ENCODE measurements at regions not wholly inside any gene's neighbourhood (a gene's known extent, or its start where the extent isn't known, plus 50 kb on each side); places are given as distances from the start of the nearest gene placed in this dataset.

- Histone ChIP-seq H3K27ac (no peak overlapping the region), H3K4me1 (no peaks in the 10 kb centered on the region), H3K9me3 (no peaks in the 10 kb centered on the region), H3K36me3 (no peaks in the 10 kb centered on the region), H3K4me3 (no peak overlapping the region), H3K27me3 (no peaks in the 10 kb centered on the region)
- intact Hi-C loops (cut with DNase I): no loop called here
- TF ChIP-seq, protein P1, sequence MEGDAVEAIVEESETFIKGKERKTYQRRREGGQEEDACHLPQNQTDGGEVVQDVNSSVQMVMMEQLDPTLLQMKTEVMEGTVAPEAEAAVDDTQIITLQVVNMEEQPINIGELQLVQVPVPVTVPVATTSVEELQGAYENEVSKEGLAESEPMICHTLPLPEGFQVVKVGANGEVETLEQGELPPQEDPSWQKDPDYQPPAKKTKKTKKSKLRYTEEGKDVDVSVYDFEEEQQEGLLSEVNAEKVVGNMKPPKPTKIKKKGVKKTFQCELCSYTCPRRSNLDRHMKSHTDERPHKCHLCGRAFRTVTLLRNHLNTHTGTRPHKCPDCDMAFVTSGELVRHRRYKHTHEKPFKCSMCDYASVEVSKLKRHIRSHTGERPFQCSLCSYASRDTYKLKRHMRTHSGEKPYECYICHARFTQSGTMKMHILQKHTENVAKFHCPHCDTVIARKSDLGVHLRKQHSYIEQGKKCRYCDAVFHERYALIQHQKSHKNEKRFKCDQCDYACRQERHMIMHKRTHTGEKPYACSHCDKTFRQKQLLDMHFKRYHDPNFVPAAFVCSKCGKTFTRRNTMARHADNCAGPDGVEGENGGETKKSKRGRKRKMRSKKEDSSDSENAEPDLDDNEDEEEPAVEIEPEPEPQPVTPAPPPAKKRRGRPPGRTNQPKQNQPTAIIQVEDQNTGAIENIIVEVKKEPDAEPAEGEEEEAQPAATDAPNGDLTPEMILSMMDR (IDR thresholded peaks at IDR 0.05): no peak
- no peak for DNase-seq
- no peak for FAIRE-seq
- no peak for ATAC-seq
Measured at GRCh38 chr4:100641336-100641735, 123.5 kb upstream of the EMCN start.

- intact Hi-C loops (cut with DNase I): no loop called here
- TF ChIP-seq, protein P1 (IDR thresholded peaks at IDR 0.05): no peak
- FAIRE-seq (no peak), DNase-seq (peak in 5 of 6 donors; percentile 26 to 72 (median 60)), ATAC-seq (peak; percentile 61 to 71 (median 63))
- H3K4me3 ChIP-seq: no peak overlapping the region
- no peaks in the 10 kb centered on the region for H3K36me3 ChIP-seq
- H3K27me3 ChIP-seq: no peaks in the 10 kb centered on the region
- H3K9me3 ChIP-seq: no peaks in the 10 kb centered on the region
- no peak overlapping the region for H3K27ac ChIP-seq
- H3K4me1 ChIP-seq: peaks cover 0 to 17% (median 3%) of the 10 kb centered on the region in 3 donors
Measured at GRCh38 chr4:100635899-100636298, 118.1 kb upstream of the EMCN start.

- no peak overlapping the region for H3K4me3 ChIP-seq
- ATAC-seq: no peak
- WGBS, 2 donors: 78 to 89% methylated on average over 2 of the region's 2 CpGs
Measured at GRCh38 chr4:100633269-100633668, 115.4 kb upstream of the EMCN start.

DNA sequence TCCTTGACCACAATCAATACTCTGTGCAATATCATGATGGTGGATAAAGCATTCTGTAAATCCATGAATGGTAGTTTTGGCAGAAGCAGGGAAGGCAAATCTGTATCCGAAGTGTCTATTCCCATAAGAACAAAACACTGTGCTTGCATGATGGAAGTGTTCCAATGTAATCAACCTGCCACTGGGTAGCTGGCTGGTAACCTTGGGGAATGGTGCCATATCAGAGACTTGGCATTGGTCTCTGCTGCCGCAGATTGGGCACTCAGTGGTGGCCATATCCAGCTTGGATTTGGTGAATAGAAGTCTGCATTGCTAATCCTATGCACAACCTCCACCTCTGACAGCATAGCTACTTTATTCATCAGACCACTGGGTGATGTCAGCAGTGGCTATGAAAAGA, 114.3 kb upstream of the EMCN start:
- H3K4me3 ChIP-seq: no peak overlapping the region
- H3K4me1 ChIP-seq: peaks cover 0 to 30% (median 11%) of the 10 kb centered on the region in 3 donors
- H3K27me3 ChIP-seq: no peaks in the 10 kb centered on the region
- DNase-seq (peak in 5 of 6 donors; percentile 68 to 89 (median 85)), FAIRE-seq (no peak), ATAC-seq (peak; percentile 89 to 95 (median 94))
- no peaks in the 10 kb centered on the region for H3K9me3 ChIP-seq
- H3K27ac ChIP-seq: peak overlapping the region in 2 of 4 donors; percentile 28 to 37
- H3K36me3 ChIP-seq: no peaks in the 10 kb centered on the region
- intact Hi-C loops (cut with DNase I): no loop called here
- TF ChIP-seq, protein P1 (IDR thresholded peaks at IDR 0.05): no peak
- WGBS, 2 donors: 25 to 32% methylated on average over 2 of the region's 2 CpGs

More at GRCh38 chr4:100633269-100633668, 115.4 kb upstream of the EMCN start:
- no peaks in the 10 kb centered on the region for H3K9me3 ChIP-seq
- no peaks in the 10 kb centered on the region for H3K36me3 ChIP-seq
- DNase-seq (no peak), FAIRE-seq (no peak)
- intact Hi-C loops (cut with DNase I): no loop called here
- TF ChIP-seq, protein P1 (IDR thresholded peaks at IDR 0.05): no peak
- peaks cover 0 to 30% (median 11%) of the 10 kb centered on the region in 3 donors for H3K4me1 ChIP-seq
- no peaks in the 10 kb centered on the region for H3K27me3 ChIP-seq
- no peak overlapping the region for H3K27ac ChIP-seq

- H3K4me1 ChIP-seq: peaks cover 0 to 30% (median 11%) of the 10 kb centered on the region in 3 donors
- ATAC-seq: peak; percentile 41 to 71 (median 50)
- no peak for FAIRE-seq
- H3K9me3 ChIP-seq: no peaks in the 10 kb centered on the region
- H3K27me3 ChIP-seq: no peaks in the 10 kb centered on the region
- intact Hi-C loops (cut with DNase I): no loop called here
- TF ChIP-seq, protein P1 (IDR thresholded peaks at IDR 0.05): no peak
- DNase-seq: no peak
- WGBS, 2 donors: 75% methylated on average over 3 of the region's 3 CpGs
- H3K36me3 ChIP-seq: no peaks in the 10 kb centered on the region
- no peak overlapping the region for H3K4me3 ChIP-seq
- peak overlapping the region in 2 of 4 donors; percentile 28 to 37 for H3K27ac ChIP-seq
Measured at GRCh38 chr4:100631281-100631968, 113.6 kb upstream of the EMCN start.
